ENCODE measurements at regions not wholly inside any gene's neighbourhood (a gene's known extent, or its start where the extent isn't known, plus 50 kb on each side); places are given as distances from the start of the nearest gene placed in this dataset.

DNA sequence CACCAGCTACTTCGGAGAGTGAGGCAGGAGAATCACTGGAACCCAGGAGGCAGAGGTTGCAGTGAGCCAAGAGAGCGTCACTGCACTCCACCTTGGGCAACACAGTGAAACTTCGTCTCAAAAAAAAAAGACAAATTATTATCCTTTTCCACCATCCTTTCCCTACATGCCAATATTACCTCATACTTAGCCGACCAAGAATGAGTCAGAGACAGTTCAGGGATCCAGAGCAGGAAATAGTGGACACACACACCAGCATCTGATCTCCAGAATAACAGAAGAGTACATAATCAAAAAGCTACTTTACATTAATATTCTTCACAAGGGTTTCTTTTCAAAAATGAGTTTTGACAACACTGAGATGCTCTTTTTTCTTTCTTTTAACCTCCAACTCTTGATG, 185.4 kb downstream of the KDM5D start:
- H3K27me3 ChIP-seq (ENCODE audit: control insufficient read depth in 4 of 4, insufficient read depth in 4 of 4, low read length in 3 of 4): no peaks in the 10 kb centered on the region
- WGBS: 95% methylated on average over 4 of the region's 4 CpGs
- no peak overlapping the region for H3K9ac ChIP-seq (ENCODE audit: low read depth in 1 of 2, low read length in 2 of 2)
- no peaks in the 10 kb centered on the region for H3K9me3 ChIP-seq (ENCODE audit: control insufficient read depth in 4 of 4, low read length in 3 of 4)
- DNase-seq (ENCODE audit: low spot score): no peak
- no peak overlapping the region for H3K27ac ChIP-seq (ENCODE audit: low read depth in 1 of 2, low read length in 2 of 2)
- no peaks in the 10 kb centered on the region for H3K36me3 ChIP-seq (ENCODE audit: control insufficient read depth in 4 of 4, insufficient read depth in 3 of 4, low read depth in 1 of 4, low read length in 3 of 4)
- TF ChIP-seq HNF4A (conservative IDR thresholded peaks at IDR 0.05) (no peak), RAD21 (IDR thresholded peaks at IDR 0.05) (no peak), JUND (IDR thresholded peaks at IDR 0.05) (no peak), NR2F2 (IDR thresholded peaks at IDR 0.05) (no peak)
- TF ChIP-seq, protein P1, sequence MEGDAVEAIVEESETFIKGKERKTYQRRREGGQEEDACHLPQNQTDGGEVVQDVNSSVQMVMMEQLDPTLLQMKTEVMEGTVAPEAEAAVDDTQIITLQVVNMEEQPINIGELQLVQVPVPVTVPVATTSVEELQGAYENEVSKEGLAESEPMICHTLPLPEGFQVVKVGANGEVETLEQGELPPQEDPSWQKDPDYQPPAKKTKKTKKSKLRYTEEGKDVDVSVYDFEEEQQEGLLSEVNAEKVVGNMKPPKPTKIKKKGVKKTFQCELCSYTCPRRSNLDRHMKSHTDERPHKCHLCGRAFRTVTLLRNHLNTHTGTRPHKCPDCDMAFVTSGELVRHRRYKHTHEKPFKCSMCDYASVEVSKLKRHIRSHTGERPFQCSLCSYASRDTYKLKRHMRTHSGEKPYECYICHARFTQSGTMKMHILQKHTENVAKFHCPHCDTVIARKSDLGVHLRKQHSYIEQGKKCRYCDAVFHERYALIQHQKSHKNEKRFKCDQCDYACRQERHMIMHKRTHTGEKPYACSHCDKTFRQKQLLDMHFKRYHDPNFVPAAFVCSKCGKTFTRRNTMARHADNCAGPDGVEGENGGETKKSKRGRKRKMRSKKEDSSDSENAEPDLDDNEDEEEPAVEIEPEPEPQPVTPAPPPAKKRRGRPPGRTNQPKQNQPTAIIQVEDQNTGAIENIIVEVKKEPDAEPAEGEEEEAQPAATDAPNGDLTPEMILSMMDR (IDR thresholded peaks at IDR 0.05; ENCODE audit: low read depth, low read length, missing input control): no peak
- TF ChIP-seq, protein P2, sequence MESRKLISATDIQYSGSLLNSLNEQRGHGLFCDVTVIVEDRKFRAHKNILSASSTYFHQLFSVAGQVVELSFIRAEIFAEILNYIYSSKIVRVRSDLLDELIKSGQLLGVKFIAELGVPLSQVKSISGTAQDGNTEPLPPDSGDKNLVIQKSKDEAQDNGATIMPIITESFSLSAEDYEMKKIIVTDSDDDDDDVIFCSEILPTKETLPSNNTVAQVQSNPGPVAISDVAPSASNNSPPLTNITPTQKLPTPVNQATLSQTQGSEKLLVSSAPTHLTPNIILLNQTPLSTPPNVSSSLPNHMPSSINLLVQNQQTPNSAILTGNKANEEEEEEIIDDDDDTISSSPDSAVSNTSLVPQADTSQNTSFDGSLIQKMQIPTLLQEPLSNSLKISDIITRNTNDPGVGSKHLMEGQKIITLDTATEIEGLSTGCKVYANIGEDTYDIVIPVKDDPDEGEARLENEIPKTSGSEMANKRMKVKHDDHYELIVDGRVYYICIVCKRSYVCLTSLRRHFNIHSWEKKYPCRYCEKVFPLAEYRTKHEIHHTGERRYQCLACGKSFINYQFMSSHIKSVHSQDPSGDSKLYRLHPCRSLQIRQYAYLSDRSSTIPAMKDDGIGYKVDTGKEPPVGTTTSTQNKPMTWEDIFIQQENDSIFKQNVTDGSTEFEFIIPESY (IDR thresholded peaks at IDR 0.05): no peak
- TF ChIP-seq, protein P3, sequence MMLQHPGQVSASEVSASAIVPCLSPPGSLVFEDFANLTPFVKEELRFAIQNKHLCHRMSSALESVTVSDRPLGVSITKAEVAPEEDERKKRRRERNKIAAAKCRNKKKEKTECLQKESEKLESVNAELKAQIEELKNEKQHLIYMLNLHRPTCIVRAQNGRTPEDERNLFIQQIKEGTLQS (IDR thresholded peaks at IDR 0.05): no peak
- no peaks in the 10 kb centered on the region for H3K4me1 ChIP-seq (ENCODE audit: control insufficient read depth in 4 of 4, insufficient read depth in 4 of 4, low read length in 3 of 4)
- H3K4me3 ChIP-seq (ENCODE audit: low read depth in 1 of 3, low read length in 3 of 3): no peak overlapping the region

DNA sequence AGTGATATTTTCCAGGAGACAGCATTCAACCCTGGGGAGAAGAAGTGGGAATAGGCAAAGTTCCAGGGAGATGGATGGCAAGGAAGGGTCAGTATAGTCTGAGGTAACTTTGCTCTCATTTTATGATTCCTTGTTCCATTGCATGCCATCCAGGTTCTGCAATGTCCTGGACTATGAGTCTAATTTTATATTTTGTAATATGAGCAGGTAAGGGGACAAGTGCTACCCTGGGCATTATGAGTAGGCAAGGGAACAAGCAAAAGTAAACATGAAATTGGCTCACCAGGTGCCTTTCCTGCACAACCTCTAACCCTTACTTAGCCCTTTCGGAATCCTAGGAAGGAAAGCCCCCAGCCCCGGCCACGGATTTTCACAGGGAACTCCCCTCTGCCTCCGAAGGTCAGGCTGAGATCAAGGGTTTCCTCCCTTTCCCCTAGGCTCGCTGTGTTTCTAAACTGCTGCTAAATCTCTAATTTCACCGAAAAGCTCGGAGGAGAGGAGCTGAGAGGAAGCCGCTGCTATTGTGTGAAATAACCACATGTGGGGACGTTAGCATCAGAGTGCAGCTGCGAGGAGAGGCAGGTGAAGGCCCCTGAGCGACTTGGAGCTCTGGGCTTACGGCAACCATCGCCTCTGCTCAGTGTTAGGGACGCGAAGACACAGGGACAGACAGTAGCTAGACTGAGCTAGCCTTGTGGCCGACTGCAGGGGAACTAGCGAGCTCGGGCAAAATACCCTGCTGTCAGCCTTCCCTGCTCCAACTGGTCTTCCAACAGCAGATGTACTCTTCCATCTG, 194.7 kb downstream of the KDM5D start:
- no peaks in the 10 kb centered on the region for H3K36me3 ChIP-seq (ENCODE audit: control insufficient read depth in 4 of 4, insufficient read depth in 3 of 4, low read depth in 1 of 4, low read length in 3 of 4)
- H3K9ac ChIP-seq (ENCODE audit: low read depth in 1 of 2, low read length in 2 of 2): no peak overlapping the region
- no peak overlapping the region for H3K27ac ChIP-seq (ENCODE audit: low read depth in 1 of 2, low read length in 2 of 2)
- WGBS: 42% methylated on average over 18 of the region's 18 CpGs
- H3K27me3 ChIP-seq (ENCODE audit: control insufficient read depth in 4 of 4, insufficient read depth in 4 of 4, low read length in 3 of 4): no peaks in the 10 kb centered on the region
- no peak for DNase-seq (ENCODE audit: low spot score)
- no peak overlapping the region for H3K4me3 ChIP-seq (ENCODE audit: low read depth in 1 of 3, low read length in 3 of 3)
- TF ChIP-seq SP1 (IDR thresholded peaks at IDR 0.05): no peak
- TF ChIP-seq HNF4G (IDR thresholded peaks at IDR 0.05): no peak
- no peak for TF ChIP-seq YY1 (IDR thresholded peaks at IDR 0.05)
- TF ChIP-seq TAF1 (conservative IDR thresholded peaks at IDR 0.05): no peak
- TF ChIP-seq, protein P2 (IDR thresholded peaks at IDR 0.05): no peak
- TF ChIP-seq JUND (IDR thresholded peaks at IDR 0.05): no peak
- TF ChIP-seq RAD21 (IDR thresholded peaks at IDR 0.05): no peak
- no peak for TF ChIP-seq EGR1 (IDR thresholded peaks at IDR 0.05; ENCODE audit: low read depth in 2 of 2)
- no peak for TF ChIP-seq REST (IDR thresholded peaks at IDR 0.05)
- TF ChIP-seq GABPA (IDR thresholded peaks at IDR 0.05 in 1 of 2, conservative IDR thresholded peaks at IDR 0.05 in 1 of 2): no peak
- TF ChIP-seq, protein P3 (IDR thresholded peaks at IDR 0.05): no peak
- no peak for TF ChIP-seq RXRA (IDR thresholded peaks at IDR 0.05)
- TF ChIP-seq FOXA2 (IDR thresholded peaks at IDR 0.05): no peak
- no peak for TF ChIP-seq NR2F2 (IDR thresholded peaks at IDR 0.05)
- H3K9me3 ChIP-seq (ENCODE audit: control insufficient read depth in 4 of 4, low read length in 3 of 4): no peaks in the 10 kb centered on the region
- no peaks in the 10 kb centered on the region for H3K4me1 ChIP-seq (ENCODE audit: control insufficient read depth in 4 of 4, insufficient read depth in 4 of 4, low read length in 3 of 4)

Measured in liver (tissue), 8 donors.